CD4-positive, alpha-beta T cell treated with Interleukin-4 for 1 hour (primary cell): ENCODE measurements at regions not wholly inside any gene's neighbourhood (a gene's known extent, or its start where the extent isn't known, plus 50 kb on each side); places are given as distances from the start of the nearest gene placed in this dataset.

Experiments
- DNase-seq, 2 donors: peaks; one replicate each; pipeline ENCODE4 v3.0.0-alpha.2; 2020 to 2022

DNA sequence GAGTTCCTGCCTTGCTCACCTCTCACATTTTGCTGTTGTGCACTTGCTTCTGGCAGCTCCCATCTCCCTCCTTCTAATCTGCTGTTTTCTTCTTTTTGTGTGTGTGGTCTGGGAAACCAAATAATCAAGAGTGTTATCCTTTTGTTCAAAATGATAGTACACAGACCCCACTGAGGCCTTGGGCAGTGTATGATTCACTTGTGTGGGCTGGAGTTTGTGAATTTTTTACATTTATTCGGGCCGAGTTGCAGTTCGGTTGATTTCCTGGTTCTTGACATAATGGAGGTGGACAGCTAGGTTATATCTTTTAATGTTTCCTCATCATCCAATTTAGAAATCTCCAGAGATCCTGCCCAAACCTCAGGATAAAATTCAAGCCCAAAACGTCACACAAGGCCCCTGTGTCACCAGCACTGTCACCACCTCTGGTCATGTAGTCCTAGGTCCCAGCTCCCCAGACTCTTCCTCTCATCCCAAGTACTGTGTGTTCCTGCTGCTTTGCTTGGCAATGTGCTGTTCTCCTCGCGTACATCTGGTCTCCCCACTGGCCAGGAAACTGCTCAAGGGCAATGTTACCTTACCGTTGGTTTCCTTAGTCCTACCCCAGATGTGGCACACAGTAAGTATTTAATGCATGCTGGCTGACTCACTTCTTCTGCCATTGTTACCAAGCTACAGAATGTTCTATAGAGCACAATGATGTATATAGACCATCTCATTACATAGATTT, 55.7 kb upstream of the PHACTR2 start:
- DNase-seq, result no peak

DNA sequence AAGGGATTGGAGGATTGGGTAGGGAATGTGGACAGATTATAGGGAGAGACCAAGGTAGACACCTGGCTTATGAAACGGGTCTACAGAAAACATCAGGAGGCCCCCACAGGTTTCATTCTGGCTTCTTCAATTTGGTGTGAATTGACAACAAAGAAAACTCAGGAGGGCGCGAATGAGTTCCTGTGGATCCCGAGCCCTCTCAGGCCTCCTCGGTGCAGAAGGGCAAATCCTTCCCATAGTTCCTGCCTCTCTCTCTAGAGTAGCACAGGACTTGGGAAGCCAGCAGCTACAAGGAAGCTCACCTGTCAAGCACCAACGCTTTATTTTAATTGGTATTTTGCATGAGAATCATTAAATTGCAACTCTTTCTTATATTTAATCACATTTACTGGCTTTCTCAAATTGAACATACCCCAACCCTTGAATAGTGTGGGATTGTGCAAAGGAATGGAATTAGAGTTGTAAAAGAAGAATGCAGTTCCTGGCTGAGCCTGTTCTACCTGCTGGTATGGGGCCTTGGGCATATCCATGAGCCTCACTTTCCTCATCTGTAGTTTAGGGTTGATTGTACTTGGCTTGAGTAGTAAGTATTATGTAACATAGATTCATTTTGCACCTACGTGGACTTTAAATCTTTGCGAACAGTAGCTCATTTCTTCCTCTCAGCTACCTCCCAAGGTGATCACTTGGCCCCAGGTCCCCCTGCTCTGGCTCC, 56.4 kb upstream of the PHACTR2 start:
- no peak for DNase-seq

DNA sequence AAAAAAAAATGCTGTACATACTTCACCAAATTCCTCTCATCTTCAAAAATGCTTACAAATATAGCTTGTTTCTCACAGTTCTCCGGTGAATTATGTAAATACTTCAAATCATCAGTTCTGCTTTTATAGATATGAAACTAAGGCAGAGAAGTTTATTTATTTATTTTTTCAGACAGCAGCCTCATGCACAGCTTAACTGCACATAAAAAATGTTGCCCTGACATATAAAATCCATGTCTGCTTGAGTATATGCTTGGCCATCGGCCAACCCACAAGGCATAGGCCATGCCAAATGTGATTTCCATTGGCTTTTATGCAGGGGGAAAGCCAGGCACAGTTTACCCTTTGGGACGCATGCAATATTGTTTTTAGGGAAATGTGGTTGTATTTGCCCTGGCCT, 57.3 kb upstream of the PHACTR2 start:
- DNase-seq, result no peak

DNA sequence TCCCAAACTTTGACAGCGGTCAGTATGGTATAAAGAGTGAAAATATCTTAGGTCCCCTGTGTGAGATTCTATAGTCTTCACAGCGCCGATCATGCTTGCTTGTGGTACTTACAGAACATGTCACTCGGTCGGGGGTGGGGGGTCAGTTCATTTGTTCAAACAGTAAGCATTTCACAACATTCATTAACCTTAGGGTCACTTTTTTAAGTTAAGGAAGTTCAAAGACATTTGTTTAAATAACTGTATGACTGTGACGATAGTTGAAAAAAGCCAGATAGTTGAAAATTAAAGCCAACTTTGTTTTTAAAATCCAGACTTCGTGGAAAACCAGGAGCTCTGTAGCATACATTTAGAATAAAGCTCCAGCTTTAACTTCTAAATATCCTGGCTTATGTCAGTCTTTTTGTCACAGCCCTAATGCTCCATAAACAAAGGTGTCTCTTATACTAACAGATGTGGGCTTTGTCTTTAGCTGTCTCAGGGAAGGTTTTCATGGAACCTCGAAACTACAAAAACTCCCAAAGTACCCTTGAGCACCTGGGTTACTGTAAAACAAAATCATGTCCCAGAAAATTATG, 57.9 kb upstream of the PHACTR2 start:
- no peak for DNase-seq

DNA sequence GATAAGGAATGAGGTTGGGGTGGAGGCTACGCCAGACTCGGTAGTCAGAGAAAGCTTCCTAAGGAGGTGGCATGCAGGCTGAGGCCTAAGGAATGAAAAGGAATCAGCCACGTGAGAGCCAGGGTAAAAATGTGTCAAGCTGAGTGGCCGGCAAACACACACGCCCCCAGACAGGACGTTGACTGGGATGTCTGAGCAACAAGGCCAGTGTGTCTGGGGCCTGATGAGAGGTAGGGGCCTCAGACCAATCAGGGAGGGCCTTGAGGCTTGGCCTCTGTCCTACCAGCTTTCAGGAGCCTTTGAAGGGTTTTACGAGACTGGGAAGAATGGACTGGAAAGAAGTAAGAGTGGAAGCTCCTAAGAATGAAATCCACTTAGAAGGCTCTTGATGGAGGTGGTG, 61.0 kb upstream of the PHACTR2 start:
- DNase-seq, result no peak

DNA sequence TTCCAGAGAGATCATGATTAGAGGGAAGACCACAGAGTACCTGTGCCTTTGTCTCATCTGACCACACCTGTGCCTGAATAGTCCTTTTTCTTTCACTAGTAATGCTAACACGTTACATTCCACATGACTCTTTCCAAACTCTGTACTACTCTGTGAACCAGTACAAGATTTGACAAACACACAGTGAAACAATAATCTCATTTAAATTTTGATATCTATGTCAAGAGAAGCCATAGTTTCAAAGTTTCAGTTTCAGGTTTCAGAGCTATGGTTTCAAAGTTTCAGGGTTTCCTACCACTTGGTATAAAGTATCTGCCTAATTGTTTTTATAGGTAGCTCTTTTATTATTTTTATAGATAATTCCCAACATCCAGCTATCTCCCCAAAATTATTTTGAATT, 62.0 kb upstream of the PHACTR2 start:
- DNase-seq, result no peak

DNA sequence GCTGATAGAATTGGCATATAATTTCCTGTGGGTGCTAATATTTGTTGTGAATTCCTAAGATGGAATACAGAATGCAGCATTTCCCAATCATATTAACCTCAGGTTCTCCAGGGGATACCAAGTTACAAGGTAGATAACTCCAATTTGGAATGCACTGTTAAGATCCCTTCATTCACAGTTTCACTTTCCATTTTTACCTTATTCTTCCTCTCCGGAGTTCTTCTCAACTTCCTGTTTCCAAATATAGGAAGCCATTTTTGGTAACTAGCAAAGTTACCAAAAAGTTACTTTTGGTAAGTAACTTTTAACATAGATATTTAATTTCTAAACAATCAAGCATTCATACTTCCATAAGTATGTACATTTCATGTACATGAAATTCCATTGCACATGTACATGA, 63.5 kb upstream of the PHACTR2 start:
- DNase-seq, result no peak

DNA sequence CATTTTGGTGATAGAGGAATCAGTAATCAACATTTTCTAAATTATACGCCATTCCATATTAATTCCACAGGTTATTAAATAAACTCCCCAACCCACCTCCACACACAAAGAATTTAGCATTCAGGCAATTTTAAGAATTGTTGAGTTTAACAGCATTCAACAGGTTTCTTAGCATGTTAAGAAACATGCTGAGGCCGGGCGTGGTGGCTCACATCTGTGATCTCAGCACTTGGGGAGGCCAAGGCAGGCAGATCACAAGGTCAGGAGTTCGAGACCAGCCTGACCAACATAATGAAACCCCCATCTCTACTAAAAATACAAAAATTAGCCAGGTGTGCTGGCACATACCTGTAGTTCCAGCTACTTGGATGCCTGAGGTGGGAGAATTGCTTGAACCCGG, 64.0 kb upstream of the PHACTR2 start:
- no peak for DNase-seq

DNA sequence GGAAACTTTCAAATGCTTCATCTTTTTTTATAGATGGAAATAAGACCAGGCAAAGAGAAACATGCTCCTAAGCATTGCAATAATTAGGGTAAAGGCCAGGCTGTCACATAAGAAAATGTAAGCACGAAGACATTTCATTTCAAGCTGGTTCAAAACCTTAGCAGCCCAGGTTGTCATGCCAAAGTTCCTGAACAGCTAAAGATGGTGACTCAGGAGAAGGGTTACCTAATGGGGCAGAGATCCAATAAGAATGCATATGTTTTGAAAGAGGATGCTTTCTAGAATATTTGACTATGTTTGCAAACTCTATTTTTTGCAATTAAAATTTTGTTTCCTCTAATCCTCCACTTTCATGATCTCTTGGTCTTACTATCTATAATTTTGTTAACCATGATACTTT, 65.6 kb upstream of the PHACTR2 start:
- DNase-seq, result no peak

DNA sequence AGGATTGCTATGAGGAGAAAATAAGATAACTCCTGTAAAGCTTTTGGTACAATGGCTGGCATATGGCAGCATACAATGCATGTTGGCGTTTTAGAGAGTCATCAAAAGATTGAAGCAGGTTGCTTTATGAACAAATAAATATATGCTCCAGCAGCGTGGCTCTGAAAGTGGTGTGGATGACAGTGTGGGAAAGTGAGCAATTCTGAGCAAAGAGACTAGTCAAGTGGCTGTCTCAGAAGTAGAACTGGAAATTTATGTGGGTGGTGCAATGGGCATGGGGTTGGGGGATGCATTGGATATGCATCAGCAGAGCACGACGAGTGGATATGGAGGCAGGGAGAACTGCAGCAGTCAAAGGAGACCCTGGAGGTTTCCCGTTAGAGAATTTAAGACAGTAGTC, 66.2 kb upstream of the PHACTR2 start:
- no peak for DNase-seq

DNA sequence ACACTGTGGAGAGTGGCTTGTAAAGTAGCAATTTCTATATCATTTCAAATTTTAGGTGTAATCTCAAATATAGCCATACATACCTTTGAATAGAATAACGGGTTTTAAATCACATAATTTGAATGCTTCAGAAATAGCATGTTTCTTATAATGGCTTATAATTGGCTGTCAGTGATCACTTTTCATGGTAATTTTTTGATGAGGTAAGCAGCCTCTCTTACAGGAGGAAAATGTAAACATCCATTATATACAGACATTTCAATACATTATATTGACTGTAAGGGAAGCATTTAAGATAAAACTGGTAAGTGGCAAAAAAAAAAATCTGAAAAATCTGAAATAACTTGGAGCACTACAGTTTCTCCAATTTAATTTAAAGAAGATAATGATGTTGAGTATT, 67.8 kb upstream of the PHACTR2 start:
- DNase-seq, result no peak

DNA sequence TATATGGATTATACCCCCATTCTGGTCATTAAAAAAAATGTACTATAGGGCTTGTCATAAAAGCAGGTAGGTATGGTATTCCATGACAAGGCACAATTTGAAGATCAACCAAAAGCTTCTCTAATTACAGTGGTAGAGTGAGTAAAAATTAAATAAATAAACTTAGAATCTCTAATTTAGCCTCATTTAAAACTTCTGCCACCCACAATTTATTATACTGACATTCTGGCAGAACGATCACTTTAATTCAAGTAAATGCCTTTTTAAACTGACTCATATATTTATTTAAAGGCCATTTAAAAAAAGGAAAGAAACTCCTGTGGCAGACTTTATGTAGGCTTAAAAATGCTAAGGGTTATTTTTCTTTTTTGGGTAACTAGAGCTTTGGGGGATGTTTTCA, 68.3 kb upstream of the PHACTR2 start:
- no peak for DNase-seq

DNA sequence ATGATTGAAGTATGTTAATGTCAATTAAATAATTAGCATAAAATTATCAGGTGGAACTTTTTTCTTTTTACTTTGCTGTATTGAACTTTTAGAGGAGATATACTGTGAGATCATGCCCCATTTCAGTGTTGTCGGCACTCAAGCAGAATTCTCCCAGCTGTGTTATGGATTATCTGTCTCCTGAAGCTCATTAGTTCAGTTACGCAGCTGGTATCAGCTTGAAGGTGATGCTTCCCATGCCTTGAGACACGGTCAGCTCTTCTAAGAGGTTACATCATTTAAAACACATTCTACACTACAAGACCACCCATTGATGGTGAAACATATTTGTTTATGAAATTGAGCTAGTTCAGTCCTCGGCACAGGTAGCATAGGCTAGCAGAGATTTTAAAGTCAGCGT, 68.9 kb upstream of the PHACTR2 start:
- no peak for DNase-seq

DNA sequence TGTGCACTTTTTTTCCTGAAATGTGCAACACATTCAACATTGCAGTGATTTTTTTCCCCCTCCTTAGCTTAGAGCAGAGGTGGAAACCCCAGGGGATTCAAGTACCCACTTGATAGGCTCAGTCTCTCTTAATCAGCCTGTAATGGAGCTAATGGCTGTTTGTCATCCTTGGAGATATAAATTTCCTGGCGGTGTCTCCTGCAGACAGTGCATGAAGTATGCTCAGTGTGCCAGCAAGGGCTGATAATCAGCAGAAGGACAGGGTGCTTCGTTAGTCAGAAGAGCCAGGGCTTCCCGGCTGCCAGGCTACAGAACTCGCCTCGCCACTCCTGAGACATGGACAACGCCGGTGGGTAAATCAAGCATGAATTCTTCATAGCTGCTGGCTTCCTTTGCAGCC, 69.8 kb upstream of the PHACTR2 start:
- DNase-seq, result no peak

DNA sequence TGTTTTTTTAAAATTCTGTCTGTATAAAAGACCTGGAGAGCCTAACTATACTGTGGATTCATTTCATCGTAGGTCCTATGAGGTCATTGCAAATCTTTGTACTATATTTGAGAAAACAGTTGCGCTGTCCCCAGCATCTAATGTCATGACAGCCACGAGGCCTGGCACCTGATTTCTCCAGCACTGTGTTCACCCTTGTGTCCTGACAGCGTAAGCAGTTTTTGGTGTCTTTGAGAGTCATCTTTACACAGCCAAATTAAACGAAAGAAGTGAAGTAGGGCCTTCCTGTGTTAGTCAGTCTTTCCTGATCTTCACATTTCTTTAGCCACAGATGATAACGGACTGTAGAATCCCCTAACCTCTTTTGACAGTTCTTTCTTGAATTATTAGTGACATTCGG, 70.6 kb upstream of the PHACTR2 start:
- no peak for DNase-seq

DNA sequence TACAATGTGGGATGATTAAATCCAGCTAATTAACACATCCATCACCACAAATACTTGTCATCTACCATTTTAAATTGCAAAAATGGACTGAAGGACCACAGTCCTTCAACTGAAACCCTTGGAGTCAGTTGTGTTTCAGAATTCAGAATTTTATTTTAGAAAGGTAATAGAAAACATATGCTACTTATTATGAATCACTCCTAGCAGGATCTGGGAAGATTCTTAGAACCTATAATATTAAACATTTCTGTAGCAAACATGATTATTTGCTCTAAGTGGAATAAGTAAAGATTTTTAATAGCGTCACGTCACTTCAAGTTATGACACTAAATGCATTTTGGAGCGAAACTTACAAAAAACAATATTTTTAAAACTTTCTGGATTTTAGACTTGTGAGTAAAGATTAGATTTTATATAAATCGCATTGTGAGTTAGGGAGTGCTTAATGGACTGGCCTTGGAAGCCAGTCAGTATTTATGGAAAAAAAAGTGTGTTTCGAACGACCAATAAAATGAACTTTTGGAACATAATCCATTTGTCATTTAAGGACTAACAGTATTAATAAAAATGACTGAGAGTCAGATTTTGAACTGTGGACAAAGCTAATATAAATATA, 71.8 kb upstream of the PHACTR2 start:
- DNase-seq, result no peak

DNA sequence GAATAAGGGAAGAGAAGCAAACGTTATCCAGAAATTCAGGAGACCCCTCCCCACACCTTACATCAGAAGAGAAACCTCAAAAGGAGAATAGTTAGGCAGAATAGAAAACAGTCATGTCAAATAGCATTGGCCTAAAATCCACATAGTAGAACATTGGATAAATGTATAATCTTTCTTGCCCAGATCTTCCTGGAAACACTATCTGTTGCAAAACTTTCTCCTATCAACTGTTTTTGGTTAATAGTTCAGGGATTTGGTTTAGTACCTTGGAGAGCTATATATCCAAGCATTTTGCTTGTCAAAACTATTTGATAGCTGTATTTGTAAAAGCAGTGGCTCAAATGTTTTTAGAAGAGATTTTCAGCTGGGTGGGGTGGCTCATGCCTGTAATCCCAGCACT, 74.3 kb upstream of the PHACTR2 start:
- no peak for DNase-seq

DNA sequence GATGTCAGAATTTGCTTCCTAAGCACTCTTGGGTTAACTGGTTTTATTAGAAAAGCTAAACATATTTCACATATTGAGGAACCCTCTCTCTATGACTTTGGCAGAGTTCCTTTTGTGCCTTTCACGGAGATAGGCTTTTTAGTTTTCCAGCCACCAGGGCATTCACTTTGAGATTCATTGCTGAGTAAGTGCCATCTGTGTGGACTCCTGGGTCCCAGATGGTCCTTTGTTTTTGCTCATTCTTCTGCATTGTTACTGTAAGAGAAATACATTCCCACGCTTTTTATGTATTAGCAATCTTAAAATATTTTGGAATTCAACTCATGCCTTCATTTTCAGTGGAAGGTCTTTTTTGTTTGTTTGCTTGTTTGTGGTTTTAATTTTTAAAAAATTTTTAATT, 76.3 kb upstream of the PHACTR2 start:
- no peak for DNase-seq

DNA sequence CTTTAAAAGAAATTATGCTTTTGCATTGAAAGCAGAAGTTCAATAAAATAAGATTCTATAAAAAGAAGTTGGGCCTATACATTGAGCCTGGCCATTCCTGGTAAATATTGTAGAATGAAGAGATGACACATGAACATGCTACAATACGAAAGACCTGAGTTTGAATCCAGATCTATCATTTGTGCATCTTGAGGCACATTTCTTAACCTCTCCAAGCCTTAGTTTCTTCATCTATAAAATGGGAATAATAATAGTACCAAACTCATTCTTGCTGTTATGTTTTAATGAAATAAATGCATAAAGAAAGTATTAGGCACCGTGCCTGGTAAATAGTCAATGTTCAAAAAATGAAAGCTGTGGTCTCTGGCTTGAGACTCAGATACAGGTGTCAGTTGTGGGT, 76.9 kb upstream of the PHACTR2 start:
- no peak for DNase-seq

DNA sequence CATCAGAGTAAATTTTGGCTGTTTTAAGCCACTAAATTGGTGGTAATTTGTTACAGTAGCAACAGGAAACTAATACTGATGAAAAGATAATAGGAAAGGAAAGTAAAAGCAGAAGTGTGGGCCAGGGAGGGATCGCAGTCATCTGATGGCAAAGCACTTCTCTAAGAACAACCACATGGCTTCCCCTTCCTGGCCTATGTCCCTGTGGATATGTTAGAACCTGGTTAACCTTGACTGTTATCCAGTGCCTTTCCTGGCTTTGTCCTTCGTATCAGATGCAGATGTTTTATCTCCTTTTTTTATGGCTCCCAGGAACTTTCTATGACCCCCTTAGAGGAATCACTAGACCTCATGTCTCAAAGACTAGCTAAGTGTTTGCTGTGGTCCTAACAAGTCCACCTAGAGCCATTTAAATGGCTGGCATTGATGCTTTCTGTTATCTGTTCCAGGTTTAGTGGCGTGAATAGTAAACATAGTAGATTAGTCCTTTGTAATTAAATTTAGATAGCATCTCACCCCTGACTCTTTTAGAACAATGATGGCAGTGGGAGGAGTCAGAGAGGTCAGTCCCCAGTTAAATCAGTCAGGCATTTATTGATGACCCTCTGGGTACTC, 79.2 kb upstream of the PHACTR2 start:
- peak; percentile 15 to 58 for DNase-seq

DNA sequence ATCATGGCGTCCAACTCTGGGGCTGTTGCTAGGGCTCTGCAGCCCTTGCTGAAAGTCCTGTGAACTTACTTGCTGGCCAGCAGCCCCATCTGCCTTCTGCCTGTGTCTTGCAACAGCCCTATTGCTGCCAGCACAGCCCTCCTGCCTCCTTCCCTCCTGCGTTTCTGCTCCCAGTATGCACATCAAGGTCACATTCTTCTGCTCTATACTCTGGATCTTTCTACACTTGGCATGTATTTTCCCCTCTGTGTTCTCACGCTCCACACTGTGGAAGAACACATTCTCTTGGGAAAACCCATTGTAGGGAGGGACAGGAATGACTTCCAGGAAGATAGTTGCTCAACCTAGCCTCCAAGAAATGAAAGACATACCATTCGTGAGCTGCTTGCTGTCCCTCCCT, 80.9 kb upstream of the PHACTR2 start:
- DNase-seq, result no peak

DNA sequence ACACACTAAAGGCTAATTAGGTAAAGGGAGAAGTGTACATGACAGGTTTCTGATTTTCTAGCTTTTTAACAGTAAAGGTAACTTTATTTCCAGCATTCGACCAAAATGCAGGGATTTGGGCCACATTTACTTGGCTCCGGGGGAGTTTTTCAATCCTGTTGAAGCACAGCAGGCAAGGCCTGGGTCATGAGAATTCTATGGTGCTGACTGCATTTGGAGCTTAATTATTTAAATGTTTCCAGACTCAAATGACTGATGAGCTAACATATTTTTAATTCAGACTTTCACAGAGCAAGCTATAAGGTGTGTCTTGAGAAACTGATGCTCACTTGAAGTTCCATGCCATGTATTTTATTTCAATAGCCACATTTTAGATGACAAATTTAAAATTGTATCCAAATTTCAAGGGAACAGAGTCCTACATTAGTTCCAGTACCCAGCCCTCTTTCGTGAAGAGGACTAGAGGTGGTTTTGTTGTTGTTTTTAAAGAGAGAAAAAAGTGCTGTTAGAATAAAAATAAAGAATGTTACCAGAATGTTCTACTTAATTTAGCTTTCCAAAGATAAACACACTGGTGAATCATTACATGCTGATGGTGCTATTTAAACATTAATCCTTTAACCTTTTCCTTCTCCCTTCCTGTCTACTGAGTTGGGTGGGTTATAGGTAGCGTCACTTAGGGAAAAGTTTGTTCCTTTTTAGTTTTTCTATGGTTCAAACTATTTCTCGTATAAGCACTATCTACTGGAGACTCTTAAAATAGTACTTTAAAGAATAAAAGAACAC, 82.3 kb upstream of the PHACTR2 start:
- DNase-seq, result no peak

DNA sequence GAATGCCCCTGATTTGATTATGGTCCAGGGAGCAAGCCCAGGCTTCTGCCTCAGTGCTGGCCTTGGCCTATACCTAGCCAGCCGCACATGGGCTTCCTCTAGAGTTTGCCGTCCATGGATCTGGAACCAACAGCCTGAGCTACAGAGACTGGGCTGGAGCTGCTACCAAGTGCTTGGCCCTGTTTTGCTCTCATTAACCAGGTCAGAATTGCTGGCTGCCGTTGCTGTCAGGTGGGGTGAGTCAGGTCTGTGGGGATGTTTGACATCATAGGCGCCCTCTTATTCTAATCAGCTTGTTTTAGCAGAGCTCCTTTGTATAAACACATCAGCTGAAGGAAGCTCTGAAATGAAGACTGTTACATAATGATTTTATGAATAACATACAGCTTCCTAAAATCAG, 83.1 kb upstream of the PHACTR2 start:
- DNase-seq, result no peak
